IMR-90 (cell line): ENCODE measurements at regions not wholly inside any gene's neighbourhood (a gene's known extent, or its start where the extent isn't known, plus 50 kb on each side); places are given as distances from the start of the nearest gene placed in this dataset.

Experiments used
- ATAC-seq: fragments of 200-7000 bp; cut with Tn5 transposase; 2 replicates; pipeline ENCODE4 v1.9.1; 2020; ENCODE audit warnings: low read depth, mild to moderate bottlenecking, moderate library complexity
- BruUV-seq: library from RNA; stranded (reverse); fragments of 400-500 nt; replicated peaks from 2 replicates; lab custom pipeline; 2021; lab: Mats Ljungman, UMichigan
- CTCF ChIA-PET: fragments of 300-600 bp; formaldehyde crosslinking; extraction: SDS; loops from one replicate; lab custom pipeline; 2021; ENCODE audit warnings: antibody characterized with exemption; lab: Yijun Ruan, JAX
- POLR2A ChIA-PET: fragments of 300-600 bp; sonication (Branson Sonifier 250); formaldehyde crosslinking; loops from one replicate; lab custom pipeline; 2022; ENCODE audit warnings: antibody characterized with exemption; ENCODE audit not compliant: unreplicated experiment; lab: Charles Lee
- DNase-seq: peaks from one replicate; pipeline ENCODE4 v3.0.0; 2013
- H2AFZ ChIP-seq: replicated peaks from 2 replicates; pipeline ENCODE3; 2013; ENCODE audit warnings: low read length, mild to moderate bottlenecking; ENCODE audit not compliant: poor library complexity
- H2AK5ac ChIP-seq: 2 replicates; pipeline ENCODE4 v1.6.1; 2013; ENCODE audit warnings: low read depth, low read length, inconsistent platforms
- H2AK9ac ChIP-seq: replicated peaks from 2 replicates; pipeline ENCODE3; 2013; ENCODE audit warnings: mild to moderate bottlenecking, low read depth, low read length, moderate library complexity; ENCODE audit not compliant: poor library complexity
- H2BK120ac ChIP-seq: 2 replicates; pipeline ENCODE4 v1.6.1; 2013; ENCODE audit warnings: low read depth, low read length, inconsistent platforms
- H2BK15ac ChIP-seq: 3 replicates; pipeline ENCODE4 v1.6.1; 2013; ENCODE audit warnings: low read depth, low read length, inconsistent platforms
- H2BK20ac ChIP-seq: 2 replicates; pipeline ENCODE4 v1.6.1; 2013; ENCODE audit warnings: low read depth, mild to moderate bottlenecking, inconsistent platforms, low read length, moderate library complexity
- H2BK5ac ChIP-seq: 2 replicates; pipeline ENCODE4 v1.6.1; 2013; ENCODE audit warnings: mild to moderate bottlenecking, low read depth, low read length, inconsistent platforms; ENCODE audit not compliant: poor library complexity, severe bottlenecking
- H3K14ac ChIP-seq: replicated peaks from 2 replicates; pipeline ENCODE4 v1.6.1; 2013; ENCODE audit warnings: low read depth, low read length, inconsistent platforms
- H3K18ac ChIP-seq: 2 replicates; pipeline ENCODE4 v1.6.1; 2013; ENCODE audit warnings: low read depth, low read length, control low read depth
- H3K23ac ChIP-seq: 2 replicates; pipeline ENCODE4 v1.6.1; 2013; ENCODE audit warnings: low read depth, low read length, inconsistent platforms
- H3K27ac ChIP-seq: 2 replicates; pipeline ENCODE4 v1.5.1; 2013; ENCODE audit warnings: mild to moderate bottlenecking, control low read depth, low read length; ENCODE audit not compliant: insufficient read depth
- H3K27me3 ChIP-seq: 2 replicates; pipeline ENCODE4 v1.6.1; 2013; ENCODE audit warnings: low read length; ENCODE audit not compliant: control insufficient read depth, insufficient read depth
- H3K36me3 ChIP-seq: 2 replicates; pipeline ENCODE4 v1.6.1; 2013; ENCODE audit warnings: low read length, mixed read lengths; ENCODE audit not compliant: control insufficient read depth, insufficient read depth
- H3K4ac ChIP-seq: 2 replicates; pipeline ENCODE4 v1.6.1; 2013; ENCODE audit warnings: low read depth, low read length, inconsistent platforms
- H3K4me1 ChIP-seq: 2 replicates; pipeline ENCODE4 v1.6.1; 2013; ENCODE audit warnings: low read length, mixed read lengths; ENCODE audit not compliant: control insufficient read depth, insufficient read depth
- H3K4me2 ChIP-seq: 2 replicates; pipeline ENCODE4 v1.6.1; 2013; ENCODE audit warnings: low read depth, mild to moderate bottlenecking, control low read depth, low read length, moderate library complexity
- H3K4me3 ChIP-seq: 2 replicates; pipeline ENCODE4 v1.5.1; 2013; ENCODE audit warnings: low read depth, mild to moderate bottlenecking, control low read depth, low read length, moderate library complexity; ENCODE audit not compliant: insufficient read depth
- H3K56ac ChIP-seq: 2 replicates; pipeline ENCODE4 v1.6.1; 2013; ENCODE audit warnings: low read length, inconsistent platforms; ENCODE audit not compliant: insufficient read depth; ENCODE audit errors: extremely low read depth
- H3K79me1 ChIP-seq, 2 experiments: 2 replicates each; pipeline ENCODE4 v1.6.1; 2013; ENCODE audit warnings: low read length in 2 of 2, inconsistent platforms in 1 of 2, low read depth in 1 of 2
- H3K9ac ChIP-seq: 2 replicates; pipeline ENCODE4 v1.6.1; 2013; ENCODE audit warnings: low read depth, low read length, control low read depth
- H3K9me1 ChIP-seq: 2 replicates; pipeline ENCODE4 v1.6.1; 2013; ENCODE audit warnings: low read length, inconsistent platforms; ENCODE audit not compliant: insufficient read depth
- H3K9me3 ChIP-seq: 2 replicates; pipeline ENCODE4 v1.6.1; 2013; ENCODE audit warnings: low read length; ENCODE audit not compliant: control insufficient read depth, insufficient read depth
- H4K20me1 ChIP-seq: 2 replicates; pipeline ENCODE4 v1.6.1; 2013; ENCODE audit warnings: low read length, inconsistent platforms; ENCODE audit not compliant: insufficient read depth
- H4K5ac ChIP-seq: 2 replicates; pipeline ENCODE4 v1.6.1; 2013; ENCODE audit warnings: mild to moderate bottlenecking, low read depth, low read length, control low read depth
- H4K8ac ChIP-seq, 2 experiments: 2 replicates each; pipeline ENCODE4 v1.6.1; 2013; ENCODE audit warnings: low read depth in 2 of 2, low read length in 2 of 2, control low read depth in 1 of 2, inconsistent platforms in 1 of 2
- H4K91ac ChIP-seq: 2 replicates; pipeline ENCODE4 v1.6.1; 2013; ENCODE audit warnings: low read depth, low read length, inconsistent platforms; ENCODE audit not compliant: insufficient read depth
- BHLHE40 ChIP-seq: fragments of 150-350 bp; IDR thresholded peaks from 2 replicates; pipeline ENCODE4 v1.6.1; 2016; ENCODE audit warnings: mild to moderate bottlenecking, low read depth, low read length
- CEBPB ChIP-seq: IDR thresholded peaks from 2 replicates; pipeline ENCODE4 v1.6.1; 2012; ENCODE audit warnings: low read depth, low read length, improper control_type of control experiment
- CHD1 ChIP-seq: IDR thresholded peaks from 2 replicates; pipeline ENCODE4 v1.6.1; 2012; ENCODE audit warnings: low read depth, low read length, improper control_type of control experiment
- CTCF ChIP-seq: conservative IDR thresholded peaks from 2 replicates; pipeline ENCODE4 v1.5.1; 2012; ENCODE audit warnings: mild to moderate bottlenecking, low read depth, low read length, improper control_type of control experiment
- ELK1 ChIP-seq: fragments of 150-350 bp; IDR thresholded peaks from 2 replicates; pipeline ENCODE4 v1.6.1; 2016; ENCODE audit warnings: low read depth, mild to moderate bottlenecking, low read length, moderate library complexity, borderline replicate concordance
- FOS ChIP-seq: fragments of 150-350 bp; IDR thresholded peaks from 2 replicates; pipeline ENCODE4 v1.6.1; 2016; ENCODE audit warnings: low read depth, low read length
- MAZ ChIP-seq: IDR thresholded peaks from 2 replicates; pipeline ENCODE4 v1.6.1; 2012; ENCODE audit warnings: low read depth, mild to moderate bottlenecking, low read length, improper control_type of control experiment, moderate library complexity, borderline replicate concordance
- MXI1 ChIP-seq: IDR thresholded peaks from 2 replicates; pipeline ENCODE4 v1.6.1; 2012; ENCODE audit warnings: low read depth, mild to moderate bottlenecking, low read length, moderate library complexity, borderline replicate concordance
- NFE2L2 ChIP-seq: fragments of 150-350 bp; IDR thresholded peaks from 2 replicates; pipeline ENCODE4 v1.6.1; 2016; ENCODE audit warnings: low read depth, mild to moderate bottlenecking, low read length
- POLR2A ChIP-seq: IDR thresholded peaks from 2 replicates; pipeline ENCODE4 v1.6.1; 2012; ENCODE audit warnings: mild to moderate bottlenecking, low read depth, low read length
- RAD21 ChIP-seq: IDR thresholded peaks from 2 replicates; pipeline ENCODE4 v1.6.1; 2012; ENCODE audit warnings: low read length, improper control_type of control experiment
- RCOR1 ChIP-seq: IDR thresholded peaks from 2 replicates; pipeline ENCODE4 v1.6.1; 2012; ENCODE audit warnings: mild to moderate bottlenecking, low read length, improper control_type of control experiment; ENCODE audit not compliant: insufficient replicate concordance
- RFX5 ChIP-seq: IDR thresholded peaks from 2 replicates; pipeline ENCODE4 v1.8.0; 2012; ENCODE audit warnings: low read depth, mild to moderate bottlenecking, low read length, moderate library complexity
- SMC3 ChIP-seq: fragments of 150-350 bp; IDR thresholded peaks from 2 replicates; pipeline ENCODE4 v1.6.1; 2016; ENCODE audit warnings: low read depth, mild to moderate bottlenecking, antibody characterized with exemption, low read length, moderate library complexity
- USF2 ChIP-seq: fragments of 150-350 bp; IDR thresholded peaks from 2 replicates; pipeline ENCODE4 v1.6.1; 2017; ENCODE audit warnings: mild to moderate bottlenecking, antibody characterized with exemption, low read length, low read depth
- WGBS, 2 experiments: methylation state at CpG; one replicate each; pipeline versions ENCODE4 v1.1.5 to v1.1.7; 2013; ENCODE audit warnings: missing lambda C conversion rate in 2 of 2; ENCODE audit not compliant: insufficient read length in 1 of 2; ENCODE audit errors: extremely low coverage in 2 of 2; 5-methylcytosine and 5-hydroxymethylcytosine counted together
- dilution Hi-C: fragments of 300-500 bp; cut with HindIII; formaldehyde crosslinking; loops from one replicate; pipeline ENCODE4 v1.14.3; 2018; ENCODE audit warnings: low sequenced_read_pairs; ENCODE audit not compliant: unreplicated experiment
- in situ Hi-C: fragments of 300-500 bp; cut with MboI; formaldehyde crosslinking; loops from 3 replicates; pipeline ENCODE4 v1.14.3; 2019; ENCODE audit warnings: low sequenced_read_pairs, inconsistent platforms, mixed read lengths
- intact Hi-C: fragments of 100-400 bp; cut with micrococcal nuclease; formaldehyde crosslinking; loops from 2 replicates; pipeline ENCODE4 v1.10.0; 2022

GRCh38 chr3:117736846-117737245 is 1027.3 kb downstream of the TUSC7 start (continued):
- no peak for TF ChIP-seq BHLHE40
- no peak for TF ChIP-seq RAD21
- TF ChIP-seq POLR2A: no peak

- Histone ChIP-seq H3K56ac (no peak overlapping the region), H3K79me1 (no peaks in the 10 kb centered on the region), H3K27ac (no peak overlapping the region), H3K4me2 (no peak overlapping the region), H2AK9ac (no peak overlapping the region), H2AK5ac (no peak overlapping the region), H2BK15ac (no peak overlapping the region), H4K8ac (no peak overlapping the region), H2BK5ac (no peak overlapping the region), H3K4me3 (no peak overlapping the region), H4K20me1 (no peaks in the 10 kb centered on the region), H4K5ac (no peak overlapping the region), H4K91ac (no peak overlapping the region), H3K9me1 (no peaks in the 10 kb centered on the region), H3K4me1 (peaks cover 5% of the 10 kb centered on the region), H3K14ac (no peak overlapping the region), H2AFZ (no peak overlapping the region), H3K36me3 (no peaks in the 10 kb centered on the region), H3K18ac (no peak overlapping the region), H3K4ac (no peak overlapping the region), H2BK120ac (no peak overlapping the region), H2BK20ac (no peak overlapping the region), H3K23ac (no peak overlapping the region), H3K9me3 (no peaks in the 10 kb centered on the region), H3K27me3 (no peaks in the 10 kb centered on the region), H3K9ac (no peak overlapping the region)
- in situ Hi-C loops (no loop called here), intact Hi-C loops (no loop called here), dilution Hi-C loops (no loop called here)
- ChIA-PET POLR2A (no interaction called here), CTCF (interaction anchor here (0.6 kb wide), 1 partner anchor 9 kb away, joined by 3 read pairs; no protein-coding TSS in a partner anchor)
- DNase-seq (no peak), ATAC-seq (no peak)
- no TSS peak for BruUV-seq
- no CpG with 5 or more reads among the region's 1 CpG for WGBS, 2 experiments
- TF ChIP-seq RAD21 (no peak), USF2 (no peak), CEBPB (no peak), SMC3 (no peak), NFE2L2 (no peak), MXI1 (no peak), POLR2A (no peak), FOS (no peak), MAZ (no peak), RFX5 (no peak), ELK1 (no peak), RCOR1 (no peak), CTCF (no peak), CHD1 (no peak)
Measured at GRCh38 chr3:117743993-117744392, 1034.4 kb downstream of the TUSC7 start.
